ENCODE measurements at regions not wholly inside any gene's neighbourhood (a gene's known extent, or its start where the extent isn't known, plus 50 kb on each side); places are given as distances from the start of the nearest gene placed in this dataset.

DNA sequence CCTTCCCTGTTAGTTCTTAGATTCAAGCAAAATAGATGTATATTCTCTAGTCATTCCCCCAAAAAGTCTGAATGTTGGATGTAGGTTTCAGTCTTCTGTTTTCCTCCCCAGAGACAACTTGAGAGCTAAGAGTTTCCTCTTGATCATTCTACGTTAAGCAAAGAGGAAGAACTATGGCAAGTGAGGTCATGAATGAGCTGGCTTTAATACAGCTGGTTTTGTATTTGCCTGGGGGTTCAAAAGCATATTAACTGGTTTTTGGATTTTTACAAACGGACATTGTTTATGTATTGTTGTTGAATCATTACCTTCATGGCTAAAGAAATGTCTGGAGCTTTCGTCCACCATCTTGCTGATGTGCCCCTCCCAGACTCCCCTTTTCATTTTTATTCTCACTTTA is 916.7 kb upstream of the POU3F4 start:
- Histone ChIP-seq H3K4me2 (ENCODE audit: insufficient read depth in 1 of 2, low read depth in 2 of 2, low read length in 2 of 2) (no peak overlapping the region), H4K5ac (ENCODE audit: insufficient read length, low read depth, low read length) (no peak overlapping the region)
- 77% methylated on average over 3 of the region's 3 CpGs; no CpG with 5 or more reads in 1 of the 2 experiments for whole genome bisulfite sequencing, 2 experiments (ENCODE audit: extremely low coverage in 1 of 2, insufficient coverage in 1 of 2, insufficient read length in 1 of 2, insufficient replicate concordance in 2 of 2, low coverage in 1 of 2, low lambda C conversion rate in 2 of 2, missing lambda C conversion rate in 1 of 2)
- TF ChIP-seq BRCA1 (IDR thresholded peaks at IDR 0.05; ENCODE audit: low read depth, low read length): no peak
- TF ChIP-seq HDAC2 (IDR thresholded peaks at IDR 0.05; ENCODE audit: borderline replicate concordance in 1 of 2, low read depth in 2 of 2, low read length in 2 of 2): no peak
- TF ChIP-seq HDAC6 (IDR thresholded peaks at IDR 0.05; ENCODE audit: low read depth, low read length): no peak
- TF ChIP-seq CHD2 (IDR thresholded peaks at IDR 0.05; ENCODE audit: low read length): no peak
- TF ChIP-seq CBX8 (IDR thresholded peaks at IDR 0.05; ENCODE audit: borderline replicate concordance, low read depth, low read length): no peak
- TF ChIP-seq NANOG (IDR thresholded peaks at IDR 0.05; ENCODE audit: insufficient read depth, low read depth, low read length, poor library complexity, severe bottlenecking): no peak
- TF ChIP-seq BCL11A (IDR thresholded peaks at IDR 0.05; ENCODE audit: low read depth in 2 of 2, low read length in 2 of 2): no peak
- TF ChIP-seq TBP (IDR thresholded peaks at IDR 0.05; ENCODE audit: low read depth, low read length): no peak
- TF ChIP-seq TEAD4 (IDR thresholded peaks at IDR 0.05; ENCODE audit: low read depth, low read length): no peak
- TF ChIP-seq SP2 (IDR thresholded peaks at IDR 0.05; ENCODE audit: low read length): no peak
- TF ChIP-seq GTF2F1 (IDR thresholded peaks at IDR 0.05; ENCODE audit: borderline replicate concordance, low read depth, low read length): no peak
- TF ChIP-seq PHF8 (conservative IDR thresholded peaks at IDR 0.05; ENCODE audit: low read depth, low read length): no peak
- no peak for TF ChIP-seq ASH2L (IDR thresholded peaks at IDR 0.05; ENCODE audit: low read length)
- TF ChIP-seq SIX5 (IDR thresholded peaks at IDR 0.05; ENCODE audit: low read depth, low read length): no peak
- TF ChIP-seq CEBPB (IDR thresholded peaks at IDR 0.05; ENCODE audit: low read depth, low read length): no peak
- no peak for TF ChIP-seq POLR2A (IDR thresholded peaks at IDR 0.05; ENCODE audit: control extremely low read depth in 1 of 2, low read depth in 2 of 2, low read length in 2 of 2)
- no peak for TF ChIP-seq POLR2AphosphoS5 (IDR thresholded peaks at IDR 0.05; ENCODE audit: low read depth, low read length)
- no peak for TF ChIP-seq RFX5 (IDR thresholded peaks at IDR 0.05; ENCODE audit: borderline replicate concordance, low read depth, low read length)

More for the DNA sequence above, 916.7 kb upstream of the POU3F4 start:
- Histone ChIP-seq H3K79me1 (ENCODE audit: low read depth, low read length) (no peaks in the 10 kb centered on the region), H2AFZ (ENCODE audit: low read length) (no peak overlapping the region), H2BK20ac (ENCODE audit: low read length) (no peak overlapping the region), H2BK5ac (ENCODE audit: low read depth, low read length) (no peak overlapping the region), H2AK5ac (ENCODE audit: low read depth, low read length) (no peak overlapping the region), H3K36me3 (ENCODE audit: control insufficient read depth in 2 of 4, insufficient read depth in 4 of 4, low read length in 3 of 4) (no peaks in the 10 kb centered on the region), H4K20me1 (replicated peaks in 1 of 2; ENCODE audit: control insufficient read depth in 1 of 2, insufficient read depth in 2 of 2, low read length in 2 of 2) (no peaks in the 10 kb centered on the region), H3K27ac (ENCODE audit: low read depth, low read length) (no peak overlapping the region), H3K4me1 (replicated peaks in 1 of 4; ENCODE audit: control insufficient read depth in 3 of 4, insufficient read depth in 4 of 4, low read length in 3 of 4) (no peaks in the 10 kb centered on the region), H3K14ac (ENCODE audit: insufficient read length) (no peak overlapping the region), H3K18ac (ENCODE audit: extremely low read depth, low read length) (no peak overlapping the region), H2BK120ac (replicated peaks; ENCODE audit: low read depth, low read length) (no peak overlapping the region), H4K8ac (ENCODE audit: extremely low read depth, insufficient read depth, low read length) (no peak overlapping the region), H3K9ac (replicated peaks in 1 of 4; ENCODE audit: extremely low read depth in 1 of 4, low read depth in 3 of 4, low read length in 3 of 4) (no peak overlapping the region), H3K79me2 (ENCODE audit: control insufficient read depth in 1 of 2, insufficient read depth in 2 of 2, low read length in 2 of 2) (no peaks in the 10 kb centered on the region), H3K56ac (replicated peaks; ENCODE audit: insufficient read length, low read depth, low read length) (no peak overlapping the region), H3K27me3 (replicated peaks in 1 of 4; ENCODE audit: control insufficient read depth in 3 of 4, extremely low read depth in 1 of 4, insufficient read depth in 3 of 4, low read length in 3 of 4) (no peaks in the 10 kb centered on the region), H2BK12ac (ENCODE audit: low read depth, low read length) (no peak overlapping the region), H3K23ac (ENCODE audit: insufficient read length) (no peak overlapping the region), H2BK15ac (ENCODE audit: low read length) (no peak overlapping the region), H3K23me2 (ENCODE audit: low read depth, low read length) (no peaks in the 10 kb centered on the region), H3K4me3 (ENCODE audit: extremely low read depth in 1 of 4, insufficient read depth in 2 of 4, low read depth in 3 of 4, low read length in 4 of 4) (no peak overlapping the region), H3K9me3 (ENCODE audit: insufficient read depth in 2 of 2, low read depth in 1 of 2, low read length in 1 of 2) (no peaks in the 10 kb centered on the region), H4K91ac (replicated peaks; ENCODE audit: insufficient read length, low read length) (no peak overlapping the region), H3K4ac (replicated peaks; ENCODE audit: insufficient read length, low read depth, low read length) (no peak overlapping the region)
- FAIRE-seq (no peak), DNase-seq (ENCODE audit: low read depth in 1 of 2, low spot score in 2 of 2) (no peak)
- ChIA-PET CTCF (ENCODE audit: partially characterized antibody) (no interaction called here), POLR2A (ENCODE audit: partially characterized antibody) (no interaction called here)

Data from H1 (cell line).